ENCODE measurements at regions not wholly inside any gene's neighbourhood (a gene's known extent, or its start where the extent isn't known, plus 50 kb on each side); places are given as distances from the start of the nearest gene placed in this dataset.

GRCh38 chr10:108410236-108410635, 1245.7 kb upstream of the SORCS1 start:
- no peak for TF ChIP-seq CTCF (IDR thresholded peaks at IDR 0.05; ENCODE audit: borderline replicate concordance, insufficient read depth, low read depth, low read length)
- H3K4me3 ChIP-seq (ENCODE audit: low read depth, low read length), result no peak overlapping the region

- no peak overlapping the region for H3K4me3 ChIP-seq (ENCODE audit: low read depth, low read length)
- no peak for TF ChIP-seq CTCF (IDR thresholded peaks at IDR 0.05; ENCODE audit: borderline replicate concordance, insufficient read depth, low read depth, low read length)
Measured at GRCh38 chr10:108409306-108409705, 1244.8 kb upstream of the SORCS1 start.

- no peak overlapping the region for H3K4me3 ChIP-seq (ENCODE audit: low read depth, low read length)
- no peak for TF ChIP-seq CTCF (IDR thresholded peaks at IDR 0.05; ENCODE audit: borderline replicate concordance, insufficient read depth, low read depth, low read length)
Measured at GRCh38 chr10:108404155-108404554, 1239.6 kb upstream of the SORCS1 start.

- no peak overlapping the region for H3K4me3 ChIP-seq (ENCODE audit: low read depth, low read length)
- TF ChIP-seq CTCF (IDR thresholded peaks at IDR 0.05; ENCODE audit: borderline replicate concordance, insufficient read depth, low read depth, low read length), result no peak
Measured at GRCh38 chr10:108399465-108399864, 1235.0 kb upstream of the SORCS1 start.

- no peak for TF ChIP-seq CTCF (IDR thresholded peaks at IDR 0.05; ENCODE audit: borderline replicate concordance, insufficient read depth, low read depth, low read length)
- no peak overlapping the region for H3K4me3 ChIP-seq (ENCODE audit: low read depth, low read length)
Measured at GRCh38 chr10:108393089-108393488, 1228.6 kb upstream of the SORCS1 start.

GRCh38 chr10:108392286-108392685, 1227.8 kb upstream of the SORCS1 start:
- TF ChIP-seq CTCF (IDR thresholded peaks at IDR 0.05; ENCODE audit: borderline replicate concordance, insufficient read depth, low read depth, low read length), result no peak
- H3K4me3 ChIP-seq (ENCODE audit: low read depth, low read length), result no peak overlapping the region

GRCh38 chr10:108388706-108389105, 1224.2 kb upstream of the SORCS1 start:
- H3K4me3 ChIP-seq (ENCODE audit: low read depth, low read length), result no peak overlapping the region
- TF ChIP-seq CTCF (IDR thresholded peaks at IDR 0.05; ENCODE audit: borderline replicate concordance, insufficient read depth, low read depth, low read length), result no peak
